ENCODE measurements at regions not wholly inside any gene's neighbourhood (a gene's known extent, or its start where the extent isn't known, plus 50 kb on each side); places are given as distances from the start of the nearest gene placed in this dataset.

DNA sequence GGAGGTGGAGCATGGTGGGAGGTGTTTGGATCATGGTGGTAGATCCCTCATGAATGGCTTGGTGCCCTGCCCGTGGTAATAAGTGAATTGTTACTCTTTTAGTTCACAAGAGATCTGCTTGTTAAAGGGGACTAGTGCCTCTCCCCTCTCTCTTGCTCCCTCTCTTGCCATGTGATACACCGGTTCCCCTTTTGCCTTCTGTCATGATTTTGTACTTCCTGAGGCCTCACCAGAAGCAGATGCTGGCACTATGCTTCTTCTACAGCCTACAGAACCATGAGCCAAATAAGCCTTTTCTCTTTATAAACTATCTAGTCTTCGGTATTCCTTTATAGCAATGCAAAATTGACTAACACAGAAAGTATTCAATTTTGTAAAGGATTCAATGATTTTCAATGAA is 817.1 kb downstream of the TLR4 start:
- no peak for DNase-seq (ENCODE audit: low read depth)

DNA sequence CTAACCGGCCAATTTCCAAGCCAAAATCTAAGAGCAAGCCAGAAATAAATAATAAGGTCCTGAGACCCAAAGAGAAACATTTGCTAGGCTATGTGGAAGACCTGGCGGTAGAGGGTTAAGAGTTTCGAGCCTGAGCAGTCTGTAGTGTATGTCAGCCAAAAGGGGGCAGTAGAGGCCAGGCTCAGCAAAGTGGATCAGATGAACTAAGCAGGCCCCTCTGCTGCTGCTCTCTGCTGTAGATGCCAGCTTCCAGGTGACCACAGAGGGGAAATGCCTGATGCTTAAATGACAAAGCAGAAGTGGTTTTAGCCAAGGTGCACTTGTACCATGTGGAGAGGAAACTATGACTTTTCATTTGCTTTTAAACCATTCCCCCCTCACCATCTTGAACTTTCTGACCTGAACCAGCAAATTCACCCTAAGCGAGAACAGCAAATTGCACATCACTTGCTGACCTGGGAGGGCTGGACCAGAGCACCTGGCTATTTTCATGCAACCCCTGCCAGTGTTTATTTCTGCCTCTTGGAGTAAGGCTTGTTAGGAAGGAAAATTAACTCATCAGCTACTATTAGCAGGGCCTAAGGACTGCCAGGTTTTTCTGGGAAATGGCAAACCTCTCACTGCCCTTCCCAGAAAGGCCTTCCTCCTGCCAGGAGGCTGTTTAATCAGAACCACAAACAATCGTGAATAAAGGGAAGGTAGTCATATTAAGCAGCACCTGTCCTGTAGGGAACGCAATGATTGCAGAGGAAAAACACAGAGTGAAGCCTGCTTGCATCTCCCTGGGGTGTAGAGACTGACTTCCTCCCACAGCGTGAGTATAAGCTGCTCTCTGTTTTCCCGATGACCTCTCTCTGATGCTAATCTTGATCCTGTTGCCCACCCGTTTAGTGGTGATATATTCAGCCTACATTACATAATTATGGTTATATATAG is 818.2 kb downstream of the TLR4 start:
- DNase-seq (ENCODE audit: low read depth) = no peak

GRCh38 chr9:118527261-118527660 is 823.1 kb downstream of the TLR4 start:
- DNase-seq (ENCODE audit: low read depth) = no peak

GRCh38 chr9:118529210-118529609 is 825.0 kb downstream of the TLR4 start:
- no peak for DNase-seq (ENCODE audit: low read depth)

- DNase-seq (ENCODE audit: low read depth) = no peak
Observed at GRCh38 chr9:118529624-118530214, 825.5 kb downstream of the TLR4 start.

GRCh38 chr9:118532592-118532991 is 828.4 kb downstream of the TLR4 start:
- DNase-seq (ENCODE audit: low read depth) = no peak

DNA sequence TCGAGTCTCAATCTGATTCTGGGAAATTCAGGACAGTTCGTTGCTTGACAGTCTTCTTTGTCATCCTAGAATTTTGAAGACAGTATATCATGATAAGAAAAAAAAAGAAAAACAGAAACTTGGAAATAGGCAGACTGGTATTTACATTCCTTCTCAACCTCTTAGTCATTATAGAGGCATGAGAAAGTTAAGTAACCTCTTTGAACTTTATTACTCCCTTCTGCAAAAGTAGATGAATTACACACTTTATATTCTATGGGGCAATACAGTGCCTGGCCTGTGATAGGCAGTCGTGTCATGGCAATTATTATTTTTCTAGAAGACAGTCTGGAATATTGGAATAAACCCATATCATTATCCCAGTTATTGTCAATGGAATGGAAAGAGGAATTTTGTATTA is 828.9 kb downstream of the TLR4 start:
- no peak for DNase-seq (ENCODE audit: low read depth)

DNA sequence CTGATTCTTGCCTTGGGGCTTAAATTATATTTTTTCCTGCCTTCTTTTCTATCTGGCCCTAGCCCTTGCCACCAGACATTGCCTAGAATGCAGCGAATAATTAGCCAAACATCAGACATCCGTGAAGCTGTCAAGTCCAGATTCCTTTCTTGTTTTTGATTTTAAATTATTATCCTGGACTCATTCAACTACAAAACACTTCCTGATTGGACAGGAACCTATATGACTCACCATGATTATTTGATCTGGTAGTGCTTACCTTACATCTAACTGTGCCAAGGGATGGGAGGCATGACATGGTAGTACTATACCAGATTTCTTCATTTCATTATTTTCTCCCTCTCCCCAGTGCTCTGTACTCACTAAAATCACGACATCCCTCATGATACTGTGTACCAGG is 829.6 kb downstream of the TLR4 start:
- no peak for DNase-seq (ENCODE audit: low read depth)

GRCh38 chr9:118536153-118536552 is 832.0 kb downstream of the TLR4 start:
- no peak for DNase-seq (ENCODE audit: low read depth)

- no peak for DNase-seq (ENCODE audit: low read depth)
Observed at GRCh38 chr9:118538959-118539358, 830.3 kb downstream of the BRINP1 start.

GRCh38 chr9:118553465-118553864 is 815.8 kb downstream of the BRINP1 start:
- DNase-seq (ENCODE audit: low read depth) = no peak

GRCh38 chr9:118554987-118555386 is 814.2 kb downstream of the BRINP1 start:
- no peak for DNase-seq (ENCODE audit: low read depth)

DNA sequence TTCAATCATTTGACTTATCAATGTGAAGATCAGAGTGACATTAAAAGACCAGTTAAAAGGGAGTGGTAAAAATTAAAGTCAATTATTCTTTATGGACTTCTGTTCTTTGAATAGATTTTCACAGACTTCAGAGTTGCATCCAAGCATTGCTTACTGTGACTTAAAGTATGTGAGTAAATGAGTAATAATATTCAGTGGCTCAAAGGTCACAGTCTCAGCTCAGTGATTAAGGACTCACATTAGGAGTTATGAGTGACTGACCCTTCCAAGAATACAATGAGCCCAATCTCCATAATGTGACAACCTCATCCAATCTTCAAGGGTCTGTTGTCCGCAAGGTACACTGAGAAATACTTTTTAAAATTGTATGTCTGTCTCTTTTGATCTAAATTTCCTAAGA is 811.2 kb downstream of the BRINP1 start:
- no peak for DNase-seq (ENCODE audit: low read depth)

GRCh38 chr9:118558891-118559290 is 810.3 kb downstream of the BRINP1 start:
- DNase-seq (ENCODE audit: low read depth) = no peak

- DNase-seq (ENCODE audit: low read depth) = no peak
Observed at GRCh38 chr9:118561051-118561450, 808.2 kb downstream of the BRINP1 start.

DNA sequence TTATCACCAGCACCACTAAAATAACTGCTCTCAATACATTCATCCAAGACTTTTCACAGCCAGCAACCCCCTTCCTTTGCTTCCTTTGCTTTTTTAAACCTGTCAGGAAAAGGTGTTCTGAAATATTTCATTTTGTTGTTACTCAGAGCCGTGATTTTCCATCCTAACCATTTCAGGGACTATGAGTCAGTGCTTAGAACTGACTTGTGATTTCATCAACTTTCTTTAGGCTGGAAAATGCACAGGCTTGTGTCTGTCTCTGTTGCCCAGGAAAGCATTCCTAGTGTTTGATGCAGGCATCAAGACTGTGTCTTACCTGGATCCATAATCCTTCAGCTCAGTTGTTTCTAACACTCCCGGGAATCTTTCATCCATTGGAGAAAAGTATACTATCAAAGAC is 805.6 kb downstream of the BRINP1 start:
- no peak for DNase-seq (ENCODE audit: low read depth)

DNA sequence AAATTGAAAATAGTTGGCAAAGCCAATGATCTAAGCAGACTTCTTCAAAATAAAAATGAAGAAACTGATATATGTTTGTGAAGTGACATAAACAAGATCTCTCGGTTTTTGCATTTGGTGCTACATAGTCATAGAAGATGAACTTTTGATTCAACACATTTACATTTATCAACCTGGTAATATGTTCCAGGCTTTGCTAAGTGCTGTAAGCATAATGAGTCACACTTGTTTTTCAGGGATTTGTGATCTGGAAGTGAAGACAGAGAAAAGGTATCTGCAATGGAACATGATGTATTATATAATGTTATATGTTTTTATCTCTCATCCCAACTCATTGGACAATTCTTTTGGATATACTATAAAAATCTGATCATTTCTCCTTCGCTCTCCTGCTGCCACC is 801.4 kb downstream of the BRINP1 start:
- no peak for DNase-seq (ENCODE audit: low read depth)

DNA sequence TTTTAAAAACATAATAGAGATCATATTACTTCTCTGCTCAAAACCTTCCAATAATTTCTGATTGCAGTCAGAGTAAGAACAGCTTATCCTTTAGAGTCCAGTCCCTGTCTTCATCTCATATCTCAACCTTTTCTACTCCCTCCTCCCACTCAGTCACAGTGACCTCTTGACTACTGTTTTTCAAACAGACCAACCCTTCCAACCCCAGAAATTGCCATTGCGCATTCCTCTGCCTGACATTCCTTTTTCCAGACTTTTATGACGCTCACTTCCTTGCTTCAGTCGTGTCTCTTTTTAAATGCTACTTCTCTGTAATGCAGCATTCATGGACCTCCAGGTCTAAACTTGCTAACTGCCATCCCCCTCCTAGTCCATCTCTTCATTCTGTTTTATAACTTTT is 800.5 kb downstream of the BRINP1 start:
- DNase-seq (ENCODE audit: low read depth) = no peak

DNA sequence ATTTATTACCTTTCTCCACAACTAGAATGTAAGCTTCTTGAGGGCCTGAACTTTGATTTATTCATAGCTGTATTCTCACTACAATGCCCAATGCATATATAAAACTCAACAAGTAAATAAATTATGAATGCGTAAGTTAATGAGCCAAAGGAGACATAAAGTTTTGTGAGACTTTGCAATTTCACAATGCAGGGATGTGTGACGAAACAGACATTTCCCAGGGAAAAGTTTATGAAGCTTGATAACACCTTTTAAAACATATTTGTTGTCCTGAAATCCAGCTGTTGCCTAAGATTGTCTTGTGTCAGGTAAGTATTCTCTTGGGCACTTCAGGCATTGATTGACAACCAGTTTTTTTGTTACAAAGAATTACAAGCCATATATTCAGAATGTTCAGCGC is 800.1 kb downstream of the BRINP1 start:
- DNase-seq (ENCODE audit: low read depth) = no peak

DNA sequence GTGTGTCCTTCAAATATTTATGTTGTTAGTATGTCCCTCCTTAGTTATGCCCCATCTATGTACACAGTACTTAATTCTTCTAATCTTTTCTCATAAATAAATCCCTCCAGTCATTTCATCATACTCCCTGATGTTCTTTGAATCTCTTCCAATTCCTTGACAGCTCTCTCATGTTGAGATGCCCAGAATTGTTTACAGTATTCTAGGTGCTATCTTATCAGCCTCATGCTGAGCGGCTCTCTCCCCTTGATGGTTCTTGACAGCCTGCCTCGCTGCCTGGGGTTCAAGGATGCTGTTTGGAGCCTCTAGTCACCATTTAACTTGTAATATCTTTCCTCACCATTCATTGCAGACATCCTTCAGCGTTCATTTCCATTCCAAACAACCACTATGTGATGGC is 799.2 kb downstream of the BRINP1 start:
- DNase-seq (ENCODE audit: low read depth) = no peak

GRCh38 chr9:118575341-118576070 is 793.7 kb downstream of the BRINP1 start:
- no peak for DNase-seq (ENCODE audit: low read depth)

- no peak for DNase-seq (ENCODE audit: low read depth)
Observed at GRCh38 chr9:118577121-118577520, 792.1 kb downstream of the BRINP1 start.

DNA sequence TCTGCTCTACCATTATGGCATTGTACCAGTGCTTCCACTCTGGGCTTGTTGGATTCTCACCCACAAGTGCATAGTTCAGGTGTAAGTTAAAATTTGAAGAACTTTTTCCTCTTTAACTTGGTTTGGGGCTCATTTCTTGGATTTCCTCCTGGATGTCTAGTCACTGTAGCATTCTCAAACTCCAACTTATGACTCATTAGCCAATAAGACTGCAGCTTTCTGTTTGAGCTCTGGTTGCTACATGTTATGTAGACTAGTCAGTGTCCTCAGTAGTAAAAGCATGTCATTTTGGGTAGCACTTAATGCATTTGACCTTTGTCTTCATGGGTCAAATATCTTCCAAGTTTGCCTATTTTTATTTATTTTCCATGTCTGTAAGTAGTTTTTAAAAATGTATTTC is 790.8 kb downstream of the BRINP1 start:
- no peak for DNase-seq (ENCODE audit: low read depth)

Data from stimulated activated CD8-positive, alpha-beta memory T cell treated with anti-CD3 and anti-CD28 coated beads, Interleukin-4, amount 100 ng/mL, for 24 hours (primary cell).